Panc1 (cell line): ENCODE measurements at regions not wholly inside any gene's neighbourhood (a gene's known extent, or its start where the extent isn't known, plus 50 kb on each side); places are given as distances from the start of the nearest gene placed in this dataset.

Source experiments
- ATAC-seq: fragments of 200-7000 bp; cut with Tn5 transposase; 2 replicates; pipeline ENCODE4 v1.9.1; 2020; ENCODE audit warnings: mild to moderate bottlenecking, moderate library complexity
- BruUV-seq: library from RNA; stranded (reverse); fragments of 400-500 nt; replicated peaks from 2 replicates; lab custom pipeline; 2021; lab: Mats Ljungman, UMichigan
- CTCF ChIA-PET: fragments of 300-600 bp; sonication (Branson Sonifier 250); formaldehyde crosslinking; loops from one replicate; lab custom pipeline; 2022; ENCODE audit warnings: antibody characterized with exemption; lab: Charles Lee
- POLR2A ChIA-PET: fragments of 300-600 bp; sonication (Branson Sonifier 250); formaldehyde crosslinking; loops from one replicate; lab custom pipeline; 2022; ENCODE audit warnings: antibody characterized with exemption; lab: Charles Lee
- DNase-seq: peaks from one replicate; pipeline ENCODE4 v3.0.0-alpha.2; 2010; ENCODE audit warnings: low read depth, low spot score
- H3K27ac ChIP-seq: 2 replicates; pipeline ENCODE4 v1.5.1; 2011; ENCODE audit warnings: mild to moderate bottlenecking, low read length, inconsistent platforms
- H3K27me3 ChIP-seq: fragments of 200-500 bp; sonication (Bioruptor generic); 2 replicates; pipeline ENCODE4 v1.6.0; 2014; ENCODE audit warnings: low read length, inconsistent platforms; ENCODE audit not compliant: control insufficient read depth, insufficient read depth
- H3K36me3 ChIP-seq: fragments of 200-500 bp; sonication (Bioruptor generic); 2 replicates; pipeline ENCODE4 v1.5.1; 2014; ENCODE audit warnings: inconsistent platforms, mild to moderate bottlenecking, low read length, moderate library complexity; ENCODE audit not compliant: control insufficient read depth, insufficient read depth
- H3K4me1 ChIP-seq: 2 replicates; pipeline ENCODE4 v1.5.1; 2011; ENCODE audit warnings: inconsistent platforms, mild to moderate bottlenecking, low read length, moderate library complexity; ENCODE audit not compliant: control insufficient read depth, insufficient read depth
- H3K4me3 ChIP-seq, 2 experiments: 2 replicates each; pipeline ENCODE4 v1.5.1; 2011 to 2012; ENCODE audit warnings: low read depth in 2 of 2, low read length in 2 of 2, mild to moderate bottlenecking in 2 of 2, inconsistent platforms in 1 of 2, moderate library complexity in 1 of 2
- H3K9me3 ChIP-seq: fragments of 200-500 bp; sonication (Bioruptor generic); 2 replicates; pipeline ENCODE4 v1.5.1; 2014; ENCODE audit warnings: low read depth, mild to moderate bottlenecking, inconsistent platforms, low read length, moderate library complexity; ENCODE audit not compliant: control insufficient read depth, insufficient read depth
- CTCF ChIP-seq: fragments of 450-650 bp; IDR thresholded peaks from 2 replicates; pipeline ENCODE4 v1.5.1; 2017; ENCODE audit warnings: mild to moderate bottlenecking
- POLR2AphosphoS5 ChIP-seq: IDR thresholded peaks from 2 replicates; pipeline ENCODE4 v1.6.1; 2012; ENCODE audit warnings: mild to moderate bottlenecking, low read depth, low read length, moderate library complexity
- REST ChIP-seq, 2 experiments: IDR thresholded peaks; 2 replicates each; pipeline ENCODE4 v1.6.1; 2011 to 2012; ENCODE audit warnings: low read depth in 2 of 2, control low read depth in 1 of 2, low read length in 1 of 2, mild to moderate bottlenecking in 1 of 2, moderate library complexity in 1 of 2; ENCODE audit not compliant: insufficient read depth in 1 of 2
- SIN3A ChIP-seq: IDR thresholded peaks from 2 replicates; pipeline ENCODE4 v1.6.1; 2012; ENCODE audit warnings: low read depth, mild to moderate bottlenecking, low read length, moderate library complexity, borderline replicate concordance; ENCODE audit not compliant: insufficient read depth
- TCF7L2 ChIP-seq: IDR thresholded peaks from 2 replicates; pipeline ENCODE4 v1.6.1; 2011; ENCODE audit warnings: mild to moderate bottlenecking, low read depth, low read length, inconsistent platforms
- in situ Hi-C: cut with HindIII; loops from 2 replicates; pipeline ENCODE4 v1.10.0; 2016; ENCODE audit warnings: low sequenced_read_pairs, low pct_unique_long_range_greater_than_20kb
- intact Hi-C: fragments of 100-400 bp; cut with micrococcal nuclease; formaldehyde crosslinking; loops from one replicate; pipeline ENCODE4 v1.10.0; 2022; ENCODE audit not compliant: unreplicated experiment

GRCh38 chr12:105595440-105595839 lies 264.9 kb downstream of the C12orf75 start:
- no peak for ATAC-seq
- Histone ChIP-seq H3K4me1 (no peaks in the 10 kb centered on the region), H3K4me3 (no peak overlapping the region), H3K27me3 (no peaks in the 10 kb centered on the region), H3K36me3 (no peaks in the 10 kb centered on the region), H3K27ac (no peak overlapping the region), H3K9me3 (no peaks in the 10 kb centered on the region)
- BruUV-seq = no TSS peak
- DNase-seq = no peak
- CTCF ChIA-PET = no interaction called here
- intact Hi-C loops (no loop called here), in situ Hi-C loops (no loop called here)
- POLR2A ChIA-PET = no interaction called here
- TF ChIP-seq TCF7L2 = no peak
- no peak for TF ChIP-seq CTCF
- TF ChIP-seq POLR2AphosphoS5 = no peak
- no peak for TF ChIP-seq REST (IDR thresholded peaks at IDR 0.05; ENCODE audit: insufficient read depth in 1 of 2, low read depth in 2 of 2, low read length in 1 of 2)
- TF ChIP-seq SIN3A = no peak

GRCh38 chr12:105596731-105597130 lies 266.2 kb downstream of the C12orf75 start:
- in situ Hi-C loops = no loop called here
- Histone ChIP-seq H3K9me3 (no peaks in the 10 kb centered on the region), H3K27me3 (no peaks in the 10 kb centered on the region), H3K4me3 (no peak overlapping the region), H3K36me3 (no peaks in the 10 kb centered on the region), H3K27ac (no peak overlapping the region), H3K4me1 (no peaks in the 10 kb centered on the region)
- no peak for DNase-seq
- no peak for ATAC-seq
- no TSS peak for BruUV-seq
- POLR2A ChIA-PET = no interaction called here
- TF ChIP-seq TCF7L2 = no peak
- no peak for TF ChIP-seq REST (IDR thresholded peaks at IDR 0.05; ENCODE audit: insufficient read depth in 1 of 2, low read depth in 2 of 2, low read length in 1 of 2)
- no peak for TF ChIP-seq SIN3A
- no peak for TF ChIP-seq CTCF
- no peak for TF ChIP-seq POLR2AphosphoS5
- intact Hi-C loops = no loop called here
- CTCF ChIA-PET = no interaction called here
